Neural cell (in vitro differentiated cells): ENCODE measurements at regions not wholly inside any gene's neighbourhood (a gene's known extent, or its start where the extent isn't known, plus 50 kb on each side); places are given as distances from the start of the nearest gene placed in this dataset.
A peak's percentile ranks its signal among the peaks of the same experiment; 100 is the strongest.

ENCODE experiments used
- H2AFZ ChIP-seq: fragments of 200-600, 300-800 bp; sonication (generic), shearing (Covaris generic); 2 replicates; pipeline ENCODE4 v1.6.0; 2014; ENCODE audit warnings: low read depth, mild to moderate bottlenecking, antibody characterized with exemption, low read length, moderate library complexity
- H3F3A ChIP-seq: fragments of 200-600 bp; shearing (Covaris generic); 2 replicates; pipeline ENCODE4 v1.6.1; 2016; ENCODE audit warnings: mild to moderate bottlenecking, moderate library complexity, mixed read lengths, antibody characterized with exemption, low read length; ENCODE audit not compliant: insufficient read depth, poor library complexity, severe bottlenecking
- H3K27ac ChIP-seq: fragments of 200-600, 300-800 bp; sonication (generic), shearing (Covaris generic); 2 replicates; pipeline ENCODE4 v1.5.1; 2014; ENCODE audit warnings: mild to moderate bottlenecking, low read length, moderate library complexity
- H3K27me3 ChIP-seq: fragments of 300-800, 200-600 bp; sonication (generic), shearing (Covaris generic); 2 replicates; pipeline ENCODE4 v1.6.0; 2014; ENCODE audit warnings: mild to moderate bottlenecking, low read depth, low read length, moderate library complexity; ENCODE audit not compliant: insufficient read depth
- H3K36me3 ChIP-seq: fragments of 300-800, 200-600 bp; sonication (generic), shearing (Covaris generic); 2 replicates; pipeline ENCODE4 v1.5.1; 2014; ENCODE audit warnings: mild to moderate bottlenecking, antibody characterized with exemption, low read length, moderate library complexity; ENCODE audit not compliant: insufficient read depth
- H3K4me2 ChIP-seq: fragments of 300-800, 200-600 bp; sonication (generic), shearing (Covaris generic); 2 replicates; pipeline ENCODE4 v1.6.0; 2014; ENCODE audit warnings: mild to moderate bottlenecking, low read length
- H3K4me3 ChIP-seq: fragments of 300-800, 200-600 bp; sonication (generic), shearing (Covaris generic); 2 replicates; pipeline ENCODE4 v1.5.1; 2014; ENCODE audit warnings: mild to moderate bottlenecking, low read length, moderate library complexity
- H3K79me2 ChIP-seq: fragments of 200-600 bp; shearing (Covaris generic); replicated peaks from 2 replicates; pipeline ENCODE4 v1.6.0; 2014; ENCODE audit warnings: mild to moderate bottlenecking, low read length, moderate library complexity; ENCODE audit not compliant: insufficient read depth
- H3K9ac ChIP-seq: fragments of 300-800, 200-600 bp; sonication (generic), shearing (Covaris generic); 2 replicates; pipeline ENCODE4 v1.6.1; 2016; ENCODE audit warnings: mild to moderate bottlenecking, low read length, mixed read lengths
- H3K9me2 ChIP-seq: fragments of 200-600 bp; shearing (Covaris generic); 2 replicates; pipeline ENCODE4 v1.6.1; 2016; ENCODE audit warnings: mild to moderate bottlenecking, low read length, mixed read lengths; ENCODE audit not compliant: insufficient read depth
- H3K9me3 ChIP-seq: fragments of 200-600, 300-800 bp; sonication (generic), shearing (Covaris generic); 2 replicates; pipeline ENCODE4 v1.6.1; 2016; ENCODE audit warnings: mild to moderate bottlenecking, mixed run types, low read length, moderate library complexity, mixed read lengths
- H4K20me1 ChIP-seq: fragments of 200-600 bp; shearing (Covaris generic); 2 replicates; pipeline ENCODE4 v1.6.1; 2016; ENCODE audit warnings: mild to moderate bottlenecking, mixed run types; ENCODE audit not compliant: insufficient read depth
- CTCF ChIP-seq: fragments of 450-650 bp; IDR thresholded peaks from 2 replicates; pipeline ENCODE4 v1.5.1; 2014; ENCODE audit warnings: antibody characterized with exemption, mild to moderate bottlenecking, moderate library complexity; ENCODE audit not compliant: poor library complexity, severe bottlenecking
- EP300 ChIP-seq: fragments of 450-650 bp; conservative IDR thresholded peaks from 2 replicates; pipeline ENCODE4 v1.6.1; 2014; ENCODE audit warnings: antibody characterized with exemption, mild to moderate bottlenecking, moderate library complexity; ENCODE audit not compliant: poor library complexity, severe bottlenecking
- EZH2 ChIP-seq: fragments of 200-600, 300-800 bp; shearing (Covaris generic), sonication (generic); IDR thresholded peaks from 2 replicates; pipeline ENCODE4 v1.6.1; 2014; ENCODE audit warnings: antibody characterized with exemption, low read length, borderline replicate concordance, mild to moderate bottlenecking; ENCODE audit not compliant: insufficient read depth, poor library complexity, severe bottlenecking
- MXI1 ChIP-seq: fragments of 450-650 bp; conservative IDR thresholded peaks from 2 replicates; pipeline ENCODE4 v1.6.1; 2014; ENCODE audit warnings: antibody characterized with exemption, mild to moderate bottlenecking; ENCODE audit not compliant: poor library complexity, severe bottlenecking
- POLR2AphosphoS5 ChIP-seq: IDR thresholded peaks from 2 replicates; pipeline ENCODE4 v1.6.1; 2012
- RAD21 ChIP-seq: fragments of 450-650 bp; conservative IDR thresholded peaks from 2 replicates; pipeline ENCODE4 v1.6.1; 2014; ENCODE audit warnings: antibody characterized with exemption, mild to moderate bottlenecking, moderate library complexity
- REST ChIP-seq: IDR thresholded peaks from 2 replicates; pipeline ENCODE4 v1.6.1; 2012; ENCODE audit warnings: borderline replicate concordance
- SMC3 ChIP-seq: fragments of 450-650 bp; conservative IDR thresholded peaks from 2 replicates; pipeline ENCODE4 v1.6.1; 2014; ENCODE audit warnings: antibody characterized with exemption, mild to moderate bottlenecking, moderate library complexity; ENCODE audit not compliant: poor library complexity
- TAF1 ChIP-seq: IDR thresholded peaks from 2 replicates; pipeline ENCODE4 v1.6.1; 2012; ENCODE audit warnings: low read depth

GRCh38 chr11:11178671-11179638 is 174.1 kb downstream of the CSNK2A3 start:
- H3K9me3 ChIP-seq, result no peaks in the 10 kb centered on the region
- peak overlapping the region; percentile 63 for H3K4me2 ChIP-seq
- H3K9me2 ChIP-seq, result no peaks in the 10 kb centered on the region
- no peak overlapping the region for H2AFZ ChIP-seq
- H3K36me3 ChIP-seq, result no peaks in the 10 kb centered on the region
- peak; percentile 39 for TF ChIP-seq EP300
- TF ChIP-seq POLR2AphosphoS5, result peak; percentile 10
- no peak for TF ChIP-seq RAD21
- H3K27ac ChIP-seq, result peak overlapping the region; percentile 48
- H3K4me3 ChIP-seq, result peak overlapping the region; percentile 10
- H4K20me1 ChIP-seq, result no peaks in the 10 kb centered on the region
- H3K79me2 ChIP-seq, result no peaks in the 10 kb centered on the region
- no peaks in the 10 kb centered on the region for H3F3A ChIP-seq
- no peak overlapping the region for H3K9ac ChIP-seq
- no peaks in the 10 kb centered on the region for H3K27me3 ChIP-seq

- H3K9me2 ChIP-seq, result no peaks in the 10 kb centered on the region
- H3K79me2 ChIP-seq, result no peaks in the 10 kb centered on the region
- H3K4me2 ChIP-seq, result no peak overlapping the region
- no peaks in the 10 kb centered on the region for H4K20me1 ChIP-seq
- no peaks in the 10 kb centered on the region for H3K9me3 ChIP-seq
- H2AFZ ChIP-seq, result no peak overlapping the region
- no peaks in the 10 kb centered on the region for H3F3A ChIP-seq
- H3K27me3 ChIP-seq, result no peaks in the 10 kb centered on the region
- no peak for TF ChIP-seq EP300
- TF ChIP-seq EZH2, result no peak
- no peak for TF ChIP-seq REST
- no peak overlapping the region for H3K9ac ChIP-seq
- H3K4me3 ChIP-seq, result no peak overlapping the region
- H3K27ac ChIP-seq, result no peak overlapping the region
- no peaks in the 10 kb centered on the region for H3K36me3 ChIP-seq
Measured at GRCh38 chr11:11177156-11177808, 175.8 kb downstream of the CSNK2A3 start.

- Histone ChIP-seq H3K4me3 (no peak overlapping the region), H3K9me2 (no peaks in the 10 kb centered on the region), H3K9me3 (no peaks in the 10 kb centered on the region), H3K4me2 (no peak overlapping the region), H3K79me2 (no peaks in the 10 kb centered on the region), H3K36me3 (no peaks in the 10 kb centered on the region), H3F3A (no peaks in the 10 kb centered on the region), H3K27ac (no peak overlapping the region), H4K20me1 (no peaks in the 10 kb centered on the region), H3K27me3 (no peaks in the 10 kb centered on the region), H3K9ac (no peak overlapping the region), H2AFZ (no peak overlapping the region)
- TF ChIP-seq REST, result no peak
- no peak for TF ChIP-seq CTCF
- no peak for TF ChIP-seq MXI1
- no peak for TF ChIP-seq TAF1
- no peak for TF ChIP-seq RAD21
- no peak for TF ChIP-seq EP300
- TF ChIP-seq EZH2, result no peak
- TF ChIP-seq SMC3, result no peak
- TF ChIP-seq POLR2AphosphoS5, result no peak
Measured at GRCh38 chr11:11173316-11174025, 179.6 kb downstream of the CSNK2A3 start.
